ENCODE measurements at regions not wholly inside any gene's neighbourhood (a gene's known extent, or its start where the extent isn't known, plus 50 kb on each side); places are given as distances from the start of the nearest gene placed in this dataset.

- BruUV-seq (replicated peaks) = no TSS peak
- H3K9me3 Mint-ChIP-seq (ENCODE audit: unreplicated experiment) = peaks cover 16% of the 10 kb centered on the region
- no peak for DNase-seq (ENCODE audit: unreplicated experiment)
- H3K4me1 Mint-ChIP-seq (ENCODE audit: insufficient read depth, unreplicated experiment) = no peaks in the 10 kb centered on the region
- H3K36me3 Mint-ChIP-seq (ENCODE audit: insufficient read depth, unreplicated experiment) = no peaks in the 10 kb centered on the region
- no peak overlapping the region for H3K27ac Mint-ChIP-seq (ENCODE audit: low read depth, unreplicated experiment)
- H3K4me3 Mint-ChIP-seq (ENCODE audit: unreplicated experiment) = no peak overlapping the region
- H3K27me3 Mint-ChIP-seq (ENCODE audit: insufficient read depth, unreplicated experiment) = no peaks in the 10 kb centered on the region
- CTCF ChIA-PET = interaction anchor here (0.8 kb wide), 1 partner anchor 148 kb away, joined by 4 read pairs; no protein-coding TSS in a partner anchor
- no peak for TF ChIP-seq CTCF (IDR thresholded peaks at IDR 0.05; ENCODE audit: unreplicated experiment)
- intact Hi-C loops (cut with micrococcal nuclease) = no loop called here
- POLR2A ChIA-PET = no interaction called here
Measured at GRCh38 chr4:170750519-170750918, 660.8 kb upstream of the AADAT start.

- H3K9me3 Mint-ChIP-seq (ENCODE audit: unreplicated experiment) = peaks cover 9% of the 10 kb centered on the region
- no peak overlapping the region for H3K4me3 Mint-ChIP-seq (ENCODE audit: unreplicated experiment)
- no peaks in the 10 kb centered on the region for H3K27me3 Mint-ChIP-seq (ENCODE audit: insufficient read depth, unreplicated experiment)
- TF ChIP-seq CTCF (IDR thresholded peaks at IDR 0.05; ENCODE audit: unreplicated experiment) = no peak
- no peak for DNase-seq (ENCODE audit: unreplicated experiment)
- BruUV-seq (replicated peaks) = no TSS peak
- ChIA-PET CTCF (no interaction called here), POLR2A (no interaction called here)
- H3K36me3 Mint-ChIP-seq (ENCODE audit: insufficient read depth, unreplicated experiment) = peaks cover under 1% of the 10 kb centered on the region
- intact Hi-C loops (cut with micrococcal nuclease) = no loop called here
- H3K27ac Mint-ChIP-seq (ENCODE audit: low read depth, unreplicated experiment) = no peak overlapping the region
- no peaks in the 10 kb centered on the region for H3K4me1 Mint-ChIP-seq (ENCODE audit: insufficient read depth, unreplicated experiment)
Measured at GRCh38 chr4:170748975-170749374, 659.2 kb upstream of the AADAT start.

- DNase-seq (ENCODE audit: unreplicated experiment) = no peak
- BruUV-seq (replicated peaks) = no TSS peak
- no peaks in the 10 kb centered on the region for H3K27me3 Mint-ChIP-seq (ENCODE audit: insufficient read depth, unreplicated experiment)
- no peak for TF ChIP-seq CTCF (IDR thresholded peaks at IDR 0.05; ENCODE audit: unreplicated experiment)
- intact Hi-C loops (cut with micrococcal nuclease) = no loop called here
- POLR2A ChIA-PET = no interaction called here
- no peak overlapping the region for H3K4me3 Mint-ChIP-seq (ENCODE audit: unreplicated experiment)
- H3K4me1 Mint-ChIP-seq (ENCODE audit: insufficient read depth, unreplicated experiment) = no peaks in the 10 kb centered on the region
- no peak overlapping the region for H3K27ac Mint-ChIP-seq (ENCODE audit: low read depth, unreplicated experiment)
- CTCF ChIA-PET = no interaction called here
- H3K9me3 Mint-ChIP-seq (ENCODE audit: unreplicated experiment) = no peaks in the 10 kb centered on the region
- peaks cover 5% of the 10 kb centered on the region for H3K36me3 Mint-ChIP-seq (ENCODE audit: insufficient read depth, unreplicated experiment)
Measured at GRCh38 chr4:170743633-170744032, 653.9 kb upstream of the AADAT start.

- no peaks in the 10 kb centered on the region for H3K27me3 Mint-ChIP-seq (ENCODE audit: insufficient read depth, unreplicated experiment)
- no peaks in the 10 kb centered on the region for H3K9me3 Mint-ChIP-seq (ENCODE audit: unreplicated experiment)
- intact Hi-C loops (cut with micrococcal nuclease) = no loop called here
- ChIA-PET POLR2A (interaction anchor here (0.6 kb wide), 1 partner anchor 142 kb away, joined by 3 read pairs; no protein-coding TSS in a partner anchor), CTCF (no interaction called here)
- H3K4me3 Mint-ChIP-seq (ENCODE audit: unreplicated experiment) = no peak overlapping the region
- peaks cover 4% of the 10 kb centered on the region for H3K4me1 Mint-ChIP-seq (ENCODE audit: insufficient read depth, unreplicated experiment)
- BruUV-seq (replicated peaks) = no TSS peak
- peaks cover 5% of the 10 kb centered on the region for H3K36me3 Mint-ChIP-seq (ENCODE audit: insufficient read depth, unreplicated experiment)
- H3K27ac Mint-ChIP-seq (ENCODE audit: low read depth, unreplicated experiment) = no peak overlapping the region
- no peak for TF ChIP-seq CTCF (IDR thresholded peaks at IDR 0.05; ENCODE audit: unreplicated experiment)
- no peak for DNase-seq (ENCODE audit: unreplicated experiment)
Measured at GRCh38 chr4:170741856-170742255, 652.1 kb upstream of the AADAT start.
